Uterus (tissue), 2 donors: ENCODE measurements at regions not wholly inside any gene's neighbourhood (a gene's known extent, or its start where the extent isn't known, plus 50 kb on each side); places are given as distances from the start of the nearest gene placed in this dataset.

ENCODE experiments used
- CTCF ChIP-seq, 4 experiments: fragments of 200-600 bp in 2 of 4; fragments of 450-650 bp in 2 of 4; sonication (generic) in 2 of 4; IDR thresholded peaks; one replicate each; pipeline ENCODE4 v1.5.1; 2016 to 2019; ENCODE audit warnings: antibody characterized with exemption in 4 of 4, mild to moderate bottlenecking in 2 of 4, moderate library complexity in 1 of 4
- POLR2A ChIP-seq, 2 donors: fragments of 450-650 bp; IDR thresholded peaks; one replicate each; pipeline ENCODE4 v1.6.1; 2016; ENCODE audit warnings: antibody characterized with exemption in 2 of 2, mild to moderate bottlenecking in 1 of 2, moderate library complexity in 1 of 2

DNA sequence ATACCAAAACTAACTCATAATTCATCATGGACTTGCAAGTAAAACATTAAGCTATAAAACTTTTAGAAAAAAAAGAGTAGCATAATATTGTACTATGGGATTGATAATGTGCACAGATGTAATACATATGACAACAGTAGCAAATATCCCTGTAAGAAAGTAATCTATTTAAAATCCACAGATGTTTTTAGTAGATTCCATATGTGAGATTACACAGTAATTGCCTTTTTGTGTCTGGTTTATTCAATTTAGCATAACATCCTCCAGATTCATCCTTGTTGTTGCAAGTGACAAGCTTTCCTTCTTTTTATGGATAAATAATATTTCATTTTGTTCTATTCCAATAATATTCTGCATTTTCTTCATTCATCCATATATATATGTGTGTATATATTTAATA is 278.2 kb upstream of the LRRTM4 start:
- TF ChIP-seq CTCF (IDR thresholded peaks at IDR 0.05), result no peak
- TF ChIP-seq POLR2A (IDR thresholded peaks at IDR 0.05), result no peak
